HG03342 (cell line): ENCODE measurements at regions not wholly inside any gene's neighbourhood (a gene's known extent, or its start where the extent isn't known, plus 50 kb on each side); places are given as distances from the start of the nearest gene placed in this dataset.

ENCODE experiments used
- ATAC-seq: cut with Tn5 transposase; IDR thresholded peaks from one replicate; pipeline ENCODE4 v1.9.1; 2021; ENCODE audit warnings: mild to moderate bottlenecking, moderate library complexity; ENCODE audit not compliant: unreplicated experiment

GRCh38 chr9:108618906-108619550, 236.8 kb downstream of the ACTL7B start:
- no peak for ATAC-seq

DNA sequence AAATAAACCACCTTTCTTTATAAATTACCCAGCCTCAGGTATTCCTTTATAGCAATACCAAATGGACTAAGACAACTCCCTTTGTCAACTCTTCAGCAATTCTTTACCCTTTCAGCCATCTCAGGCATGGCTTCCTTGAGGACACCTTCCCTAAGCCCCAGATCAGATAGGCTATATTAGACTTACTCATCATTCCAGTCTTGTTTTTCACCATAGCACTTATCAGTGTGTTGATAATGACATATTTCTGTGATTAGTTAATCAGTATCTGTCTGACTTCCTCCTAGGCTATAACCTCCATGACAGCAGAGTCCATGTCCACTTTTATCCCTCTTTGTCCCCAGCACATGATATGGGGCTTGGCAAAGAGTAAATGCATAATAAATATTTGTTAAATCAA, 238.1 kb downstream of the ACTL7B start:
- no peak for ATAC-seq

DNA sequence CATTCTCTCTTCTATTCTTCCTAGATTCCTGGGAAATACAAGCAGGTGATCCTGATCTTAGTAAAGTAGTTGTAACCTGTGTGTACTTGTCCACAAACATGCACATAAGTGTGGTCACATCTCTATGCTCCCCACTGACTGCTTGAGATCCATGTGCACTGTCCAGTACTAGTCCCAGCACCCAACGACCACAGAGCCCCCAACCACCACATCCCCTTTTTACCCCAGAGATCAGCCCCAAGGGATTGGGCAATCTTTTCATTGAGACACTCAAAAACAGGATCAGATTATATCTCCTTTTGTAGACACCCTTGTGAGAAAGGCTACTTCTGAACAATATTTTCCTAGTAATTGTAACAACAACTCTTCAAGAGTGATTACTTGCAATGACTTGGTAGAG, 240.6 kb downstream of the ACTL7B start:
- ATAC-seq: no peak

DNA sequence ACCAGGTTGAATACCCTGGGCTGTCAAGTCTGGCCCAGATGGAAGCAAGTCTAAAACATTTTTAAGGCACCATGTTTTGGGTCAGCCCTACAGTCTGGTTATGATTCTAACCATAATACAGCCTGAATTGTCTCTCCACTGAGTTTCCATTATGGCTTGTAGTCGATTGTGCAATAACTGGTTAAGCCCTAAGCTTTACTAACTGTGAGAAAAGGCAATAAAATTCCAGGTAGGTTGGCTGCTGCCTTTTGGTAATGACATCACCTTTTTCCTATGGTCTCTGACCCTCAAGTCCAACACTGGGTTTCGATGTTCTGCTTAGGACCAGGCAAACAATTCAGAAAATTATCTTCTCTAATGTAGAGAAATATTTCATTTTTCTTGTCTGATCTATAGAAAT, 243.3 kb downstream of the ACTL7B start:
- no peak for ATAC-seq

DNA sequence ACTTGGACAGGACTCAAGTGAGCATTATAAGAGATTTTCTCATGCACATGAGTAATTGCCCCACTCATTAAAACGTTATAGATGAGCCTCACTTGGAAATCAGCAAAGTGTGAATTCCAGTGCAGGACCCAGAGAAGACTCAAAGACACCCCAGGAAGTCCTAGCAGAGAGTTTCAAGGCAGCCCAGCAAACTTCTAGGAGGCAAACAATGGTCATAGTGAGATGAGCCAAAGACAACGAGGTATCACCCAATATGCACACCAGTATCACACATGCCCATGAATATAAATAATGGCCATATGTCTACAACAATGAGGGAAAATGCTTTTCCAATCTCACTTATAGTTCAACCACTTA, 245.9 kb downstream of the ACTL7B start:
- no peak for ATAC-seq

GRCh38 chr9:108609227-108609896, 246.4 kb downstream of the ACTL7B start:
- no peak for ATAC-seq

DNA sequence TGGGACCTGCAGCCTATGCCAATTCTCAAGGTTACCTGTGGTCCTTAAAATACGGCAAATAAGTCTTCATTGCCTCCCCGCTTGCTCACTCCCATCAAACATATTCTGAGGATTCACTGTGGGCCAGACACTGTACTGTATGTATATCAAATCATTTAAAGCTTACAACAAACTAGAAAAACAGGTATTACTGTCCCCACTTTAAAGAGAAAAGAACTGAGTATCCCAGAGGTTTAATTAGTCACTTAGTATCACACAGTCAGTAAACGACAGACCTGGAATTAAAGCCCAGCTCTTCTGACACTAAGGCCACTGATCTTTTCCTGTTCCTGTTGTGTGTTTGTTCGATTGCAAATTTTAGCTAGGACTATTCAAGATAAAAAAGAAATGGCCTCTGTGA, 248.2 kb downstream of the ACTL7B start:
- ATAC-seq: no peak

DNA sequence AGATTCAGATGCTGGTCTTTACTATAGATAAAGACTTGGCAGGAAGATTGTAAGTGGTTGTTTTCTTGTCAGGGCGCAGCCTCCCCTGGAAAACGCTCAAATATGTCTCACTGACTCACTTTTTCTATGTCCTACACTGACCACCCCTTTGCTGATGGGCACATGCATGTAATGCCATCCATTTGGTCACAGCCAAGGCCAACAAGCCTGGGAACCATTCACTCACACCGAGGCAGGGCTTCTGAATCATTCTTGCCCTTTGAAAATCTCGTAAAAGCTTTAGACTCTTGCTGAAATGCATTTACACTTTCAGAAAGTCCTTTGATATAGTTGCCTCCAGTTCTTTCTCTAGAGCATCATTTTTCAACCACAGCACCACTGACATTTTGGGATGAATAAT, 249.4 kb downstream of the ACTL7B start:
- ATAC-seq: no peak

DNA sequence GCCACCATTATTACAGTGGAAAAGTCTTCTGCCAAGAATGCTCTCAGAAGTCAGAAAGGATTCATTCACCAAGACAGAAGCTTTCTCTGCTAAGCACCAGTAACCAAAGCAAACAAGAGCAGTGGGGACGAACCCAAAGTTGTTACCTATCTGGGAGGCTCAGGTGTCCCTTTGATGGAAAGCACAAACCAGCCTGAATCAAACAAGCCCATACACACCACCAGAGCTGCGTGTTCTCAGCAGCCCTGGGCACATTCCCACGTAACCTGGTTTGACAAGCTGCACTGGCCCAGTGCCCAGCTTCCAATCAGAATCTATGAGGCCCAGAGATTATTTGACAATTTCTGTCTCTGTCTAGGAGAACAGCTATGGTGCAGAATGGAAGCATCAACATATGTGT, 252.6 kb downstream of the ACTL7B start:
- no peak for ATAC-seq

DNA sequence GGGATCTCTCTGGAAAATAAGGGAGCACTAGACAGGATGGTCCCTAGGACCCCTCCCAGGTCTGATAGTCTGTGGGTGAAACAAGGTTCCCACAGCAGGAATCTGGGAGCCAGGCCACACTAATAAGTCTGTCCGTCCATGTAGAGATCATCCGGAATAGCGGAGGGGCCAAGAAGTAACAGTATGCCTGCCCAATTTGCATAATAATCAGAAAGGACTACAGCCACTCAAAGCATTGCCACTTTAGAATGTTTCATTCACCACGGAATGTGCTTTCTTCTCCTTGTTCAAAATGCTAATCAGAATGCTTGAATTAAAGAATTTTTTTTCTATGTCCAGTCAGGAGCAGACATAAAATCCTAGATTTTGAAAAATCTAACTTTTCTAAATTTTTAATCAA, 254.9 kb downstream of the ACTL7B start:
- no peak for ATAC-seq

DNA sequence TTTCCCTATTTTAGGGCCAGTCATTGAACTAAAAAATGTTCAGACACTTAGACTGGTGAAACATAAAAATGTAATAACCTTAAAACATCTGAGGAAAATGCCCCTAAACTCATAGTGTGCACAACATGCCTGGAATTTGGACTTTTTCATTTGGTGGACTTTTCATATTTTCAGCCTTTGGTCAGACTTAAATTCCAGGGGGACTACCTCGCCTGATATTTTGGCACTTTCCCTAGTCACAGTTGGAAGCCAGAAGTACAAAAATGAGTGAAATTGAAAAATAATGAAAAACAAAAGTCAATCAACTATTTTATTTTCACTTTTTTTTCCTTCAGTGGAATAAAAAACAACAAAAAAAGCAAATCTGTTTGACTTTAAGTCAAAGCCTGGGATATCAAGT, 256.2 kb downstream of the ACTL7B start:
- ATAC-seq: no peak

DNA sequence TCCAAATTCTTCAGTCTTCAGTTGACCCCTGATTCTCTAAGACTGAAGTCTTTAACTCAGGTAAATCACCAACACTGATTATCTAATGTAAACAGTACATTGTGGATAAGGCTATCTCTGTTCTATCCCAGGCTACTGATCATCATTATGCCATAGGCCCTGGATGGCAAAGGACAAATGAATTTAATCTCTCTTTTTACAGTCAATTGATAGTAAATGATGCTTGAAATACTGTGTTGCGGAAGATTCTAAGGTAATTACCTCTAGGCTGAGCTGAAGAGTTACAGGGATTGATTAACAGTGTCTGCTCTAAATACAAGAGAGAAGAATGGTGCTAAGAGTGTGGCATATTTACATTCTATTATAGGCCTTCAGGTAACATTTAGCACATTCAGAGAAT, 264.7 kb downstream of the ACTL7B start:
- no peak for ATAC-seq

DNA sequence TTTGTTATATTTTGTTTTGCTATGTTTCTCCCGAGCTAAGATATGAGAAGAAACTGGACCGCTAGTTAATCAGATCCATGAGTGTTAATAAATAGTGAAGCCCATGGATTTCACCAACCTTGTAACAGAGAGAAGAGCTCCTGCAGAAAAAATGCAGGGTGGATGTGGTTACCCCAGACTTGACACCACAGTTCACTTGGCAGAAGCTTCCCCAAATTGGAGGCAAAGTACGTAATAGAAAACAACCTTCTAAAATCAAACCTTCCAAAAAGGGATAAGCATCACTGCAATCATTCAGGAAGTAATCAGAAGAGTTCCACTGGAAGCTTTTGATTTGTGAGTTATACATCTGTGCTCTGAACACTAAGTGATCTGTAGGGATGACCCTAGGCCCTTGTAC, 267.5 kb downstream of the ACTL7B start:
- ATAC-seq: no peak

DNA sequence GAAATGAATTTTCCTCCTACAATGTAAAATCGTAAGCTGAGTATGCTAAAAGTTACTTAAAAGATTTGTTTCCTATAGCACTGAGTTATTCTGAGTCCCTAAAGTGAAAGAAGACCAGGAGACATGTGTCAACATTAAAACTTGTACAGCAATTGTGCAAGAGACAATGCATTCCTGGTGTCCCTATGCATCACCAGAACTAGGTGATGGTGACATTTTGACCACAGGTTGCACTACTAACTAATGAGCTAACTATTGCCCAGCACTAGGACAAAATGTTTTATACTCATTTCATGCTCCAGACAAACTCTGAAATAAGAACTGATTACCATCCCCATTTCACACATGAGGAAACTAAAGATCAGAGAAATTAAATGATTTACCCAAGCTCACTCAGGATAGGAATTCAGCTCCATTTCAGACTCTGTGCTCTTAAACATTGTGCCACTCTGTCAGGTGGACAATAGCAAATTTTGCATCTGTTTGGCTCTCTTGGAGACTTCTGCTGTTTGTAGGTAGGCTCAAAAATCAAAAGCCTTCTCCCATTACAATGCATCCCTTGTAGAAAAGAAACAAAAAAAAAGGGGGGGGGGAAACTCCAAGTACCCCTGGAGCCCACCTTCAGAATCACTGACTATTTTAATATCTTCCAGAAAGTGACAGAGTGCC, 269.2 kb downstream of the ACTL7B start:
- no peak for ATAC-seq

- no peak for ATAC-seq
Measured at GRCh38 chr9:108584860-108585259, 270.9 kb downstream of the ACTL7B start.

DNA sequence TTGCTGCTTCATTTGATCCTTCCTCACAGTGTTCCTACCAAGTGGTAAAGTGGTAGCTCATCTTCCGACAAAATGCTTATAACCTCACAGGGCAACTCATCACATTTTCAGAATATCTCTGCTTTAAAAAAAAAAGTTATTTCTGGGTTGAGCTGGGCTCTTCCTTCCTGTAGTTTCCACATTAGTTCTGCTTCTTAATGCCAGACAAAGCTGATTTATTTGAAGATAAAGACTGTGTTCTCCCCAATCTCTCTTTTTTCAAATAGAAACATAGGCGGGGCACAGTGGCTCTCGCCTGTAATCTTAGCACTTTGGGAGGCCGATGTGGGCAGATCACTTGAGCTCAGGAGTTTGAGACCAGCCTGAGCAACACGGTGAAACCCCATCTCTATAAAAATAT, 273.1 kb downstream of the ACTL7B start:
- ATAC-seq: no peak

- ATAC-seq: no peak
Measured at GRCh38 chr9:108579757-108580439, 275.9 kb downstream of the ACTL7B start.

DNA sequence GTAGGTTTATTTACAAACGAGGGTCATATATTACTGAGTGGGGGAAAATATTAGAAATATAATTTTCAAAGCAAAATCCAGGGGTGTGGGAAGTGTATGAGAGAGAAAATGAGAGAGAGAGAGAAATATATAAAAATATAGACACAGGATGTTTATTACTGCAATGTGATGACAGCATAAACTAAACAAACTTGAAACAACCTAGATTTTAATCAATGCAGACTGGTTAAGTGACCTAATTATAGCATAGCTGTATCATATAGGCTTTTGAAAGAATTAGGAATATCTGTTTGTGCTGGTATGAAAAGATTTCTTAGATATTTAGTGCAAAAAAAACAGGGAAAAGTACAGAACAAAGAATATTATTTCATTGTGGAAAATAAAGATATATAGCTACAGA, 280.5 kb downstream of the ACTL7B start:
- no peak for ATAC-seq

DNA sequence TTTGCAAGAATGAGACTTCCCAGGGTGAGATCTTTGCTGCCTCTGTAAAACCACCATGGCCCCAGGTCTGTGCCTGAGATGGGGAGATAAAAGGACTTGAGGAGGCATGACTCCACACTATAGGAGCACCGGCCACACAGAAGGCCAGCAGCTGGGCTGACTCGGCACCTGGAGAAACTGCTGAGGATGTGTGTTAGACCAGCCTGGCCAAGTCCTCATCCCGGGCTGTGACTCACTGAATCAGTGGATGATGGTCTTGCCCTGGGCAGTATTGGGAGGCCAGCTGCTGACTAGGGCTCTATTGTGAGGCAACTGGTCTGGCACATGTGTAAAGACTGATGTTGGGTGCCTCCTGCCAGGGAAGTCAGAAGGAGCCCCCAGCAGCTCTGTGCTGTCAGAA, 286.2 kb downstream of the ACTL7B start:
- ATAC-seq: no peak

- ATAC-seq: no peak
Measured at GRCh38 chr9:108568093-108568492, 287.7 kb downstream of the ACTL7B start.

DNA sequence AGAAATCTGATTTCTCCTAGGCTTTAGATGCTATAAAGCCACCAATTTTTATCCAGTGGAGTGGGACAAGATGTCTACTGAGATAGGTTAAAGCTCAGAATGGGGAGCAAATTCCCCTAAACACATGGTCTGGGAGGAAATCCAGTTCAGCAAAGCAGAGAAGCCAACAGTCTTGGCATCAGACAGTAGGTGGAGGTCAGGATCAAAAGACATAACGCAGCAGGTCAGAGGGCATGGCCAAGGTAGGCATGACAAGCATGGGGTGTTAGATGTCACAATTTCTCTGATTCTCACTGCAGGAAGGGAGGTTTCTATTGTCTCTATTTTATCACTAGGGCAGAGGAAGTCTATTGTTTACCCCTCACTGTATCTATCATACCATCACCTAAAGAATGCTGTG, 288.2 kb downstream of the ACTL7B start:
- no peak for ATAC-seq
